Motor neuron (in vitro differentiated cells): ENCODE measurements at regions not wholly inside any gene's neighbourhood (a gene's known extent, or its start where the extent isn't known, plus 50 kb on each side); places are given as distances from the start of the nearest gene placed in this dataset.
"Not testable (repeated sequence)": the region's sequence is repeated elsewhere in the genome, so short reads cannot be mapped to it uniquely, and the experiment has no call there.

Experiments
- ATAC-seq, 8 experiments: fragments of 200-7000 bp; cut with Tn5 transposase; replicated peaks in 6 of 8; 2 replicates each; pipeline ENCODE4 v1.8.0; 2021; ENCODE audit warnings: mild to moderate bottlenecking in 8 of 8, moderate library complexity in 8 of 8
- H3K27ac ChIP-seq, 2 donors: fragments of 250-450 bp; sonication (Bioruptor Pico); 2 replicates each; pipeline ENCODE4 v1.9.0; 2021; ENCODE audit warnings: antibody characterized with exemption in 2 of 2, mild to moderate bottlenecking in 2 of 2, moderate library complexity in 1 of 2
- H3K4me1 ChIP-seq, 2 donors: fragments of 250-450 bp; sonication (Bioruptor Pico); replicated peaks in 1 of 2; 2 replicates each; pipeline ENCODE4 v1.6.1; 2021; ENCODE audit warnings: antibody characterized with exemption in 2 of 2, mild to moderate bottlenecking in 2 of 2, moderate library complexity in 1 of 2
- H3K4me3 ChIP-seq, 5 donors: fragments of 250-450 bp; sonication (Bioruptor Pico); 2 replicates each; pipeline ENCODE4 v1.9.0; 2021; ENCODE audit warnings: antibody characterized with exemption in 5 of 5, mild to moderate bottlenecking in 5 of 5, moderate library complexity in 4 of 5
- WGBS, 10 experiments: fragments of 450-650 bp; shearing (Covaris generic); methylation state at CpG; one replicate each; pipeline ENCODE4 v1.0.0; 2022; 5-methylcytosine and 5-hydroxymethylcytosine counted together
- in situ Hi-C, 9 experiments: fragments of 400-800 bp; cut with MboI; loops; one replicate each; pipeline ENCODE4 v1.15.0; 2021; ENCODE audit warnings: low sequenced_read_pairs in 9 of 9, low pct_unique_long_range_greater_than_20kb in 2 of 9; ENCODE audit not compliant: unreplicated experiment in 9 of 9

- H3K27ac ChIP-seq, H3K4me3 ChIP-seq, ATAC-seq, H3K4me1 ChIP-seq, in situ Hi-C loops: not testable (repeated sequence)
- 40 to 100% (median 100%) methylated on average over 1 to 2 of the region's 3 CpGs; no CpG with 5 or more reads in 5 of the 10 experiments for WGBS, 10 experiments
Measured at GRCh38 chr5:112544558-112544957, 125.5 kb upstream of the EPB41L4A start.

- no peak overlapping the region for H3K27ac ChIP-seq
- no peak for ATAC-seq
- H3K4me3 ChIP-seq = no peak overlapping the region
- in situ Hi-C loops = no loop called here
- WGBS, 10 experiments = 41 to 100% (median 76%) methylated on average over 1 to 4 of the region's 4 CpGs; no CpG with 5 or more reads in 1 of the 10 experiments
- peaks cover 5 to 6% of the 10 kb centered on the region in 2 donors for H3K4me1 ChIP-seq
Measured at GRCh38 chr5:112546946-112547592, 128.0 kb upstream of the EPB41L4A start.

DNA sequence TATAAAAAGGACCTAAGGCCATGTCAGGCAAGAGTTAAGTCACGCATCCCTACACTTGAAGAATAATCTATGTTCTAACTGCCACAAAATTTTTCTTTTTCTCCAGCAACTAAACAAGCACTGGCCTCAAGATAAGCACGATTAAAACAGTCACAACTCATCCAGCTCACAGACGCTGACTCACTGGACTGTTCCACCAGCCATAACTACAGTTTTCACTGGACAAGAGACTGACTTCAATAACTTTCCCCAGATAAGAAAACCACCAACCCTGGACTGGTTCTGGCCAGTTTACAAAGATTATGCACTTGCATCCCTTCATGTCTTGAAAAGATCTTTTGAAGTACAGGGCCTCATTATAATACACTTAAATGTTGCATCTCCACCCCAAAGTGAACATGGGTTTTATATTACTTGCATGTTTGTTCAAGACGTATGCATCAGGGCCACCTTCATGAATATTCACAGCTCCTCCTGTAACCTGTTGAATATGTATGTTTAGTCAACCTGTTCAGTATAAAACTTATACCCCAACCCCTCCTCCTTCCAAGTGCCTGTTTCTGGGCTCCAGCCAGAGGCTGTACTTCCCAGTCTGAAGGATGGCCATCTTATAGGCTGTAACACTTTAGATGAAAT, 129.3 kb upstream of the EPB41L4A start:
- H3K4me1 ChIP-seq = peaks cover 5 to 6% of the 10 kb centered on the region in 2 donors
- peak; percentile 67 to 94 (median 80) for ATAC-seq
- WGBS, 10 experiments = 0 to 83% (median 57%) methylated on average over 1 to 4 of the region's 4 CpGs
- in situ Hi-C loops = no loop called here
- no peak overlapping the region for H3K27ac ChIP-seq
- H3K4me3 ChIP-seq = no peak overlapping the region

DNA sequence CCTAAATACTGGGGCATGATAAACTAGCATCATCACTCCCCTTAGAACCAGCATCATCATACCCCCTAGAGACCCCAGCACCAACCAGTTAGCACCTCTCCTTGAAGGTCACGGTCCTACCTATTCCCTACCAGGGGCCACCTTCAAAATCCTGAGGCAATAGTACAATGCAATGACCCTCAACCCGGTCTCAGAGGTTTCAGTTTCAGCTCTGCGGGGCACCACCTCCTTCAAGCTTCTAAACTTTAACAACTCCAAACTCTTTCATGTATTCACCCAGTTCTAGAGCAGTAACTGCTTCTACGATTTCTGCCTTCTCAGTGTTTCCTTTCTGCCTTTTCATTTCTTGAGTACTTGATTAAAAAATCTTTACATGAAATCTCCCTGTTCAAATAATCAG, 130.1 kb upstream of the EPB41L4A start:
- WGBS, 10 experiments = 40 to 93% (median 77%) methylated on average over 1 to 4 of the region's 4 CpGs; no CpG with 5 or more reads in 1 of the 10 experiments
- ATAC-seq = no peak
- in situ Hi-C loops = no loop called here

DNA sequence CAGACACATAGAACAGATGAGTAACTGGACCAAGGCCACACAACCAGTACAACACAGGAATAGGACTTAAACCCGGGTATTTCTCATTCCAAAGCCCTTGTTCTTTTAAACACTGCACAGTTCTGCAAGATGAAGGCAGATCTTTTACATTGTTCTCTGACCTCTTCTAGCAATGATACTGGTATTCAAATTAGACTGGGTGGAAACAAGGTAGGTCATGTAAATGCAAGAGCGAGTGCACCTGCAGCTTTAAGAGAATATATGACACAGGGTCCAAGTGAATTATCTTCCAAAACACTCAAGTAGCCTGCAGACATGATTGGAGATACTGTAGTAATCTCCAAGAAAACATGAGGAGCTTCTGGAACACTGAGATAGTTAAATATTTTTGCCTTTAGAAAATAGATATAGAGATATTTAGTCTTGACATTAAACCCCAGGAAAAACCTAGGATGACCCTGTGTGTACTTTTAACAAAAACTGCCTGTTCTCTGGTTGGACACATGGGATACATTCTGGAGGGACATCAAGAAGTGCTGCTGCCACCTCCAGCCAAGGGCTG, 130.6 kb upstream of the EPB41L4A start:
- no peak for ATAC-seq
- no peak overlapping the region for H3K4me3 ChIP-seq
- in situ Hi-C loops = loop anchor here in 7 of 9 experiments (5.0 to 25.0 kb wide), 5 partner anchors 135 to 213 kb away; partner anchors contain the start of gene APC (in 3 of the 7)
- no peak overlapping the region for H3K27ac ChIP-seq
- 19 to 86% (median 82%) methylated on average over 1 to 2 of the region's 2 CpGs; no CpG with 5 or more reads in 3 of the 10 experiments for WGBS, 10 experiments
- H3K4me1 ChIP-seq = peaks cover 6 to 12% of the 10 kb centered on the region in 2 donors

More for the DNA sequence above, 130.1 kb upstream of the EPB41L4A start:
- Histone ChIP-seq H3K4me3 (no peak overlapping the region), H3K27ac (no peak overlapping the region), H3K4me1 (peaks cover 6 to 7% of the 10 kb centered on the region in 2 donors)

DNA sequence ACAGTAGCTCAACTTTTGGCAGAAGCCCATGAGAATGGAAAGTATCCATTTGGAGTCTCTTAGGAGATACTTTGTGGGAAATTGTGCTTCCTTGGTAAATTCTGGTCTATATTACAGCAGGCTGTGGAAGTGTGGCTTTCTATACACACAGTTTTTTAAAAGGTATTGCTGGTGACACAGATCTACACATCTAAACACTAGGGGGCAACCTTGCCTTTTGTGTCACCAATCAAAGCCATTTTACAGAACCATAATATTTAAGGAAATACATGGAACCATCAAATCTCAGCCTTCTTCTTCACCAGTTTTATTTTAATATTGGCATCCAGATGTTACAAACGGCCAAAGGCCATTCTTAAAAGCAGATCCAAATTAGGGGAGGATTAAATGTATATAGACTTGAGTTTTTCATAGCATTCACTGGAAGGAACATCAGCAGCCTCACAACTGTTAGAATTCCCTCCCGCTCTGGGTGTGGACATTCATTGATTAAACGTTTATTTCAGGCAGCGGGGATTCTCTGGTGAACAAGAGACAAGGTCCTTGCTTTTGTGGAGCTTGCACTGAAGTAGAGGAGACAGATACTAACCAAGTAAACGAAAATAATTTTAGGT, 132.4 kb upstream of the EPB41L4A start:
- WGBS, 10 experiments = 0 to 36% (median 28%) methylated on average over 1 to 5 of the region's 5 CpGs
- Histone ChIP-seq H3K27ac (no peak overlapping the region), H3K4me3 (no peak overlapping the region), H3K4me1 (peaks cover 6 to 14% of the 10 kb centered on the region in 2 donors)
- in situ Hi-C loops = loop anchor here in 7 of 9 experiments (5.0 to 25.0 kb wide), 5 partner anchors 133 to 211 kb away; partner anchors contain the start of gene APC (in 3 of the 7)
- peak; percentile 1 to 80 (median 71) for ATAC-seq

DNA sequence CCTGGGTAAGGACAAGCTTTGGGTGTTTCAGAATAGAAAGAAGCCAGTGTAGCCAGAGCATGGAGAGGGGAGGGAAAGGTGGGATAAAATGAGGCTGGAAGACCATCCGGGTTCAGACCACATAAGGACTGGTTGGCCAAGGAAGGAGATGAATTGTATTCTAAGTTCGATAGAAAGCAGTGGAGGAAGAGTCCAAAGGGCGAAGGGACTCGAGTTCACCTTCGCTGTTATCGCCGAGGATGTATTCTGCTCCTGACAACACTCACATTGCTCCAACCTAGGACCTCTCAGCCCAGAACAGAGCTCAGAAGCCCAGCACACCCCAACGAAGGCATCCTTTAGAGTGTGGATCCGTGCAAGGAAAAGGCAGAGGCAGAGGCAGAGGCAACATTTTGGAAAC, 133.1 kb upstream of the EPB41L4A start:
- no peak for ATAC-seq
- WGBS, 10 experiments = 72 to 92% (median 84%) methylated on average over 1 to 9 of the region's 9 CpGs; no CpG with 5 or more reads in 4 of the 10 experiments
- Histone ChIP-seq H3K4me1 (peaks cover 6 to 14% of the 10 kb centered on the region in 2 donors), H3K27ac (no peak overlapping the region), H3K4me3 (no peak overlapping the region)
- in situ Hi-C loops = loop anchor here in 7 of 9 experiments (5.0 to 25.0 kb wide), 5 partner anchors 133 to 210 kb away; partner anchors contain the start of gene APC (in 3 of the 7)

- Histone ChIP-seq H3K27ac (no peak overlapping the region), H3K4me1 (peaks cover 6 to 14% of the 10 kb centered on the region in 2 donors), H3K4me3 (no peak overlapping the region)
- WGBS, 10 experiments = 91 to 100% (median 96%) methylated on average over 1 to 4 of the region's 4 CpGs; no CpG with 5 or more reads in 5 of the 10 experiments
- ATAC-seq = no peak
- in situ Hi-C loops = loop anchor here in 7 of 9 experiments (5.0 to 25.0 kb wide), 5 partner anchors 132 to 210 kb away; partner anchors contain the start of gene APC (in 3 of the 7)
Measured at GRCh38 chr5:112552791-112553190, 133.7 kb upstream of the EPB41L4A start.

GRCh38 chr5:112554101-112554977, 135.3 kb upstream of the EPB41L4A start:
- Histone ChIP-seq H3K4me3 (no peak overlapping the region), H3K27ac (no peak overlapping the region), H3K4me1 (peaks cover 6 to 14% of the 10 kb centered on the region in 2 donors)
- in situ Hi-C loops = loop anchor here in 7 of 9 experiments (5.0 to 25.0 kb wide), 5 partner anchors 130 to 208 kb away; partner anchors contain the start of gene APC (in 3 of the 7)
- WGBS, 10 experiments = 0 to 100% (median 56%) methylated on average over 1 to 9 of the region's 13 CpGs; no CpG with 5 or more reads in 1 of the 10 experiments
- peak in 6 of 8 experiments; percentile 15 to 83 (median 50) for ATAC-seq

- Histone ChIP-seq H3K27ac (no peak overlapping the region), H3K4me3 (no peak overlapping the region), H3K4me1 (peaks cover 6 to 14% of the 10 kb centered on the region in 2 donors)
- no peak for ATAC-seq
- 0 to 88% (median 71%) methylated on average over 1 to 2 of the region's 2 CpGs; no CpG with 5 or more reads in 5 of the 10 experiments for WGBS, 10 experiments
- in situ Hi-C loops = loop anchor here in 6 of 9 experiments (10.0 to 25.0 kb wide), 4 partner anchors 130 to 207 kb away; partner anchors contain the start of gene APC (in 3 of the 6)
Measured at GRCh38 chr5:112555197-112555596, 136.1 kb upstream of the EPB41L4A start.

- in situ Hi-C loops = loop anchor here in 6 of 9 experiments (10.0 to 25.0 kb wide), 4 partner anchors 129 to 207 kb away; partner anchors contain the start of gene APC (in 3 of the 6)
- WGBS, 10 experiments = 0 to 100% (median 54%) methylated on average over 1 to 3 of the region's 3 CpGs
- Histone ChIP-seq H3K4me1 (peaks cover 6 to 14% of the 10 kb centered on the region in 2 donors), H3K27ac (no peak overlapping the region), H3K4me3 (no peak overlapping the region)
- peak in 3 of 8 experiments; percentile 13 to 26 (median 19) for ATAC-seq
Measured at GRCh38 chr5:112555691-112556090, 136.6 kb upstream of the EPB41L4A start.
